ENCODE measurements at regions not wholly inside any gene's neighbourhood (a gene's known extent, or its start where the extent isn't known, plus 50 kb on each side); places are given as distances from the start of the nearest gene placed in this dataset.

- in situ Hi-C loops (cut with HindIII; ENCODE audit: low pct_unique_long_range_greater_than_20kb, low sequenced_read_pairs), result no loop called here
- no peak for DNase-seq (ENCODE audit: low read depth)
Observed at GRCh38 chr16:18018376-18018775, 318.2 kb downstream of the NPIPA8 start.

GRCh38 chr16:18013863-18014262 is 322.7 kb downstream of the NPIPA8 start:
- no peak for DNase-seq (ENCODE audit: low read depth)
- in situ Hi-C loops (cut with HindIII; ENCODE audit: low pct_unique_long_range_greater_than_20kb, low sequenced_read_pairs), result no loop called here

GRCh38 chr16:18008356-18008755 is 328.2 kb downstream of the NPIPA8 start:
- in situ Hi-C loops (cut with HindIII; ENCODE audit: low pct_unique_long_range_greater_than_20kb, low sequenced_read_pairs), result no loop called here
- no peak for DNase-seq (ENCODE audit: low read depth)

- no peak for DNase-seq (ENCODE audit: low read depth)
Observed at GRCh38 chr16:18003033-18003432, 333.5 kb downstream of the NPIPA8 start.

GRCh38 chr16:17998996-17999395 is 337.5 kb downstream of the NPIPA8 start:
- DNase-seq (ENCODE audit: low read depth), result no peak
- in situ Hi-C loops (cut with HindIII; ENCODE audit: low pct_unique_long_range_greater_than_20kb, low sequenced_read_pairs), result no loop called here

More at GRCh38 chr16:18003033-18003432, 333.5 kb downstream of the NPIPA8 start:
- in situ Hi-C loops (cut with HindIII; ENCODE audit: low pct_unique_long_range_greater_than_20kb, low sequenced_read_pairs), result no loop called here

- no peak for DNase-seq (ENCODE audit: low read depth)
- in situ Hi-C loops (cut with HindIII; ENCODE audit: low pct_unique_long_range_greater_than_20kb, low sequenced_read_pairs), result no loop called here
Observed at GRCh38 chr16:17998550-17998949, 338.0 kb downstream of the NPIPA8 start.

- DNase-seq (ENCODE audit: low read depth), result no peak
- in situ Hi-C loops (cut with HindIII; ENCODE audit: low pct_unique_long_range_greater_than_20kb, low sequenced_read_pairs), result no loop called here
Observed at GRCh38 chr16:17994027-17994426, 342.5 kb downstream of the NPIPA8 start.

- no peak for DNase-seq (ENCODE audit: low read depth)
- in situ Hi-C loops (cut with HindIII; ENCODE audit: low pct_unique_long_range_greater_than_20kb, low sequenced_read_pairs), result no loop called here
Observed at GRCh38 chr16:17992416-17992815, 344.1 kb downstream of the NPIPA8 start.

GRCh38 chr16:17989255-17989654 is 347.3 kb downstream of the NPIPA8 start:
- no peak for DNase-seq (ENCODE audit: low read depth)
- in situ Hi-C loops (cut with HindIII; ENCODE audit: low pct_unique_long_range_greater_than_20kb, low sequenced_read_pairs), result no loop called here

GRCh38 chr16:17988839-17989238 is 347.7 kb downstream of the NPIPA8 start:
- no peak for DNase-seq (ENCODE audit: low read depth)
- in situ Hi-C loops (cut with HindIII; ENCODE audit: low pct_unique_long_range_greater_than_20kb, low sequenced_read_pairs), result no loop called here

- DNase-seq (ENCODE audit: low read depth), result no peak
- in situ Hi-C loops (cut with HindIII; ENCODE audit: low pct_unique_long_range_greater_than_20kb, low sequenced_read_pairs), result no loop called here
Observed at GRCh38 chr16:17986991-17987390, 349.5 kb downstream of the NPIPA8 start.

- no peak for DNase-seq (ENCODE audit: low read depth)
- in situ Hi-C loops (cut with HindIII; ENCODE audit: low pct_unique_long_range_greater_than_20kb, low sequenced_read_pairs), result no loop called here
Observed at GRCh38 chr16:17984810-17985209, 351.7 kb downstream of the NPIPA8 start.

GRCh38 chr16:17983847-17984639 is 352.5 kb downstream of the NPIPA8 start:
- in situ Hi-C loops (cut with HindIII; ENCODE audit: low pct_unique_long_range_greater_than_20kb, low sequenced_read_pairs), result no loop called here
- DNase-seq (ENCODE audit: low read depth), result no peak

GRCh38 chr16:17983114-17983513 is 353.4 kb downstream of the NPIPA8 start:
- in situ Hi-C loops (cut with HindIII; ENCODE audit: low pct_unique_long_range_greater_than_20kb, low sequenced_read_pairs), result no loop called here
- DNase-seq (ENCODE audit: low read depth), result no peak

- no peak for DNase-seq (ENCODE audit: low read depth)
- in situ Hi-C loops (cut with HindIII; ENCODE audit: low pct_unique_long_range_greater_than_20kb, low sequenced_read_pairs), result no loop called here
Observed at GRCh38 chr16:17977260-17977659, 359.3 kb downstream of the NPIPA8 start.

GRCh38 chr16:17972460-17972943 is 364.0 kb downstream of the NPIPA8 start:
- in situ Hi-C loops (cut with HindIII; ENCODE audit: low pct_unique_long_range_greater_than_20kb, low sequenced_read_pairs), result no loop called here
- no peak for DNase-seq (ENCODE audit: low read depth)

GRCh38 chr16:17970816-17971331 is 365.7 kb downstream of the NPIPA8 start:
- in situ Hi-C loops (cut with HindIII; ENCODE audit: low pct_unique_long_range_greater_than_20kb, low sequenced_read_pairs), result no loop called here
- no peak for DNase-seq (ENCODE audit: low read depth)

- DNase-seq (ENCODE audit: low read depth), result no peak
- in situ Hi-C loops (cut with HindIII; ENCODE audit: low pct_unique_long_range_greater_than_20kb, low sequenced_read_pairs), result no loop called here
Observed at GRCh38 chr16:17970157-17970765, 366.3 kb downstream of the NPIPA8 start.

GRCh38 chr16:17965133-17965900 is 371.2 kb downstream of the NPIPA8 start:
- in situ Hi-C loops (cut with HindIII; ENCODE audit: low pct_unique_long_range_greater_than_20kb, low sequenced_read_pairs), result no loop called here
- DNase-seq (ENCODE audit: low read depth), result no peak

Data from Caki2 (cell line).